ENCODE measurements at regions not wholly inside any gene's neighbourhood (a gene's known extent, or its start where the extent isn't known, plus 50 kb on each side); places are given as distances from the start of the nearest gene placed in this dataset.
"Not testable (repeated sequence)": the region's sequence is repeated elsewhere in the genome, so short reads cannot be mapped to it uniquely, and the experiment has no call there.

GRCh38 chr14:105706701-105707019 is 180.3 kb downstream of the TMEM121 start:
- not testable (repeated sequence) for TF ChIP-seq CTCF (conservative IDR thresholded peaks at IDR 0.05 in 1 of 2, IDR thresholded peaks at IDR 0.05 in 1 of 2; ENCODE audit: low read depth in 1 of 2, low read length in 2 of 2); EZH2 (IDR thresholded peaks at IDR 0.05; ENCODE audit: low read length, missing control alignments)
